Kidney (tissue), 13 donors: ENCODE measurements at regions not wholly inside any gene's neighbourhood (a gene's known extent, or its start where the extent isn't known, plus 50 kb on each side); places are given as distances from the start of the nearest gene placed in this dataset.

Experiments used
- DNase-seq, 5 donors: peaks; one replicate each; pipeline ENCODE4 v3.0.0-alpha.2; 2013 to 2020
- FAIRE-seq: peaks from 2 replicates; lab custom pipeline; 2012; peaks lifted over from hg19 to GRCh38; lab: Jason Lieb, UNC
- H3K27ac ChIP-seq, 2 donors: one replicate each; pipeline ENCODE4 v1.7.0; 2013; ENCODE audit warnings: low read depth in 2 of 2, low read length in 2 of 2, inconsistent platforms in 1 of 2
- H3K27me3 ChIP-seq: one replicate; pipeline ENCODE4 v1.7.1; 2013; ENCODE audit warnings: low read length, inconsistent platforms; ENCODE audit not compliant: control insufficient read depth, insufficient read depth
- H3K36me3 ChIP-seq, 3 donors: one replicate each; pipeline versions ENCODE4 v1.7.0 to v1.7.1; 2013; ENCODE audit warnings: low read length in 3 of 3, control low read depth in 1 of 3, inconsistent platforms in 1 of 3; ENCODE audit not compliant: insufficient read depth in 3 of 3, control insufficient read depth in 2 of 3
- H3K4me1 ChIP-seq, 3 donors: one replicate each; pipeline versions ENCODE4 v1.7.0 to v1.7.1; 2013; ENCODE audit warnings: low read length in 3 of 3, inconsistent platforms in 1 of 3, low read depth in 1 of 3; ENCODE audit not compliant: control insufficient read depth in 2 of 3, insufficient read depth in 2 of 3
- H3K4me3 ChIP-seq, 3 donors: one replicate each; pipeline versions ENCODE4 v1.7.0 to v1.8.1; 2013; ENCODE audit warnings: low read length in 3 of 3, control low read depth in 1 of 3, inconsistent platforms in 1 of 3
- H3K9ac ChIP-seq, 3 donors: one replicate each; pipeline versions ENCODE4 v1.7.0 to v1.7.1; 2013; ENCODE audit warnings: low read length in 3 of 3, control low read depth in 1 of 3, inconsistent platforms in 1 of 3
- H3K9me3 ChIP-seq, 3 donors: one replicate each; pipeline versions ENCODE4 v1.7.0 to v1.7.1; 2013; ENCODE audit warnings: low read length in 3 of 3, control low read depth in 1 of 3, inconsistent platforms in 1 of 3; ENCODE audit not compliant: control insufficient read depth in 2 of 3, insufficient read depth in 1 of 3
- intact Hi-C: fragments of 100-400 bp; cut with DNase I; formaldehyde crosslinking; loops from one replicate; pipeline ENCODE4 v1.11.1; 2022
- TF ChIP-seq, protein P1 (sequence below): IDR thresholded peaks from 3 replicates; pipeline ENCODE4 v1.5.1; 2012; ENCODE audit warnings: mild to moderate bottlenecking, moderate library complexity, borderline replicate concordance; ENCODE audit not compliant: insufficient read depth; ENCODE audit errors: extremely low read depth
- donor health status: control.
- donor health status: control.
- donor health status: control.
- donor health status: control.
- donor health status: control.
- donor health status: DM: yes; HTN: yes; CAD: no.
- donor health status: Normal renal cell carcinoma (clear cell type).

DNA sequence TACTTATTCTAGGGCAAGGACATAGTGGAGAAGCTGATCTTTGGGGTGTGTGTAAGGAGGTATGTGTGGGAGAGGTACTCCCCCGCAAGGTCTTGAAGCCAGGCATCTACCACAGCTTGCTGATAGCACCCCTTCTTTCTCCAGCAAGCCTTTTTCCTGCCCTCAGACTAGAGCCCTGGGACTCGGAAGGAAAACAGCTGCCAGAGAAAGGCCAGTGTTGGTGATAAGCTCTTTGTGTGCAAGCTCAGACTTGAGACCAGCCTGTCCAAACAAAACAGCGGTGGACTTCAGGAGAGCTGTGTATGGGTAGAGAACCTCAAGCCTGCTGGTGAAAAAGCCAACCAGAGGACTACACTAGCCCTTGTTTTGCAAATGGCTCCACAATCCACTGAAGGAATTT, 1028.6 kb downstream of the MCTP2 start:
- peak overlapping the region in 1 of 2 donors; percentile 76 for H3K27ac ChIP-seq

GRCh38 chr15:95260856-95261255, 1029.5 kb downstream of the MCTP2 start:
- intact Hi-C loops = no loop called here
- FAIRE-seq = no peak
- no peak for DNase-seq
- Histone ChIP-seq H3K36me3 (no peaks in the 10 kb centered on the region), H3K4me3 (no peak overlapping the region), H3K9ac (no peak overlapping the region), H3K9me3 (no peaks in the 10 kb centered on the region), H3K4me1 (peaks cover 0 to 5% (median 5%) of the 10 kb centered on the region in 3 donors), H3K27ac (no peak overlapping the region), H3K27me3 (no peaks in the 10 kb centered on the region)
- TF ChIP-seq, protein P1, sequence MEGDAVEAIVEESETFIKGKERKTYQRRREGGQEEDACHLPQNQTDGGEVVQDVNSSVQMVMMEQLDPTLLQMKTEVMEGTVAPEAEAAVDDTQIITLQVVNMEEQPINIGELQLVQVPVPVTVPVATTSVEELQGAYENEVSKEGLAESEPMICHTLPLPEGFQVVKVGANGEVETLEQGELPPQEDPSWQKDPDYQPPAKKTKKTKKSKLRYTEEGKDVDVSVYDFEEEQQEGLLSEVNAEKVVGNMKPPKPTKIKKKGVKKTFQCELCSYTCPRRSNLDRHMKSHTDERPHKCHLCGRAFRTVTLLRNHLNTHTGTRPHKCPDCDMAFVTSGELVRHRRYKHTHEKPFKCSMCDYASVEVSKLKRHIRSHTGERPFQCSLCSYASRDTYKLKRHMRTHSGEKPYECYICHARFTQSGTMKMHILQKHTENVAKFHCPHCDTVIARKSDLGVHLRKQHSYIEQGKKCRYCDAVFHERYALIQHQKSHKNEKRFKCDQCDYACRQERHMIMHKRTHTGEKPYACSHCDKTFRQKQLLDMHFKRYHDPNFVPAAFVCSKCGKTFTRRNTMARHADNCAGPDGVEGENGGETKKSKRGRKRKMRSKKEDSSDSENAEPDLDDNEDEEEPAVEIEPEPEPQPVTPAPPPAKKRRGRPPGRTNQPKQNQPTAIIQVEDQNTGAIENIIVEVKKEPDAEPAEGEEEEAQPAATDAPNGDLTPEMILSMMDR = no peak

More for the DNA sequence above, 1028.6 kb downstream of the MCTP2 start:
- Histone ChIP-seq H3K9ac (no peak overlapping the region), H3K4me3 (no peak overlapping the region), H3K27me3 (no peaks in the 10 kb centered on the region), H3K4me1 (peaks cover 0 to 5% (median 5%) of the 10 kb centered on the region in 3 donors), H3K36me3 (no peaks in the 10 kb centered on the region), H3K9me3 (no peaks in the 10 kb centered on the region)
- DNase-seq (peak in 4 of 5 donors; percentile 53 to 87 (median 64)), FAIRE-seq (no peak)
- intact Hi-C loops = loop anchor here (10.0 kb wide), 1 partner anchor 895 kb away; no protein-coding TSS in a partner anchor
- TF ChIP-seq, protein P1 = no peak

DNA sequence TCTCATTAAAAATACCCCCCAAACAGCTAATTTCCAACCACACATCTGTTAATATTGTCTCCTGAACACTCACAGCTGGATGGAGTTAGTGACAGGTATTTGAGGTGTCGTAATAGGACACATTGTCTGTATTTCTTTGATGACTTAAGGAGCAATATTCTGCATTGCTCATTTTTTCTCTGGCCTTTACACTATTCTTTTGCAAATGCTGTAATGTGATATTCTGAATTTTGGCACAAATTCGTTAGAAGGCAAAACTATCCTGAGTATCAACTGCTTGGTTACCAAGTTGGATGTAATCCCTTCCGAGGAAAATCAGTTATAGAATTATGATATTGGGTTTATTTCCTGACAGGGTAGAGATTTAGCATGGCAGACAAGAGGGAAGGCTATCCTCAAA, 1030.2 kb downstream of the MCTP2 start:
- no peak for FAIRE-seq
- peaks cover 0 to 5% (median 5%) of the 10 kb centered on the region in 3 donors for H3K4me1 ChIP-seq

More for the DNA sequence above, 1030.2 kb downstream of the MCTP2 start:
- Histone ChIP-seq H3K27me3 (no peaks in the 10 kb centered on the region), H3K9me3 (no peaks in the 10 kb centered on the region), H3K27ac (peak overlapping the region in 1 of 2 donors; percentile 43), H3K36me3 (no peaks in the 10 kb centered on the region), H3K4me3 (no peak overlapping the region), H3K9ac (no peak overlapping the region)
- TF ChIP-seq, protein P1 = no peak
- intact Hi-C loops = no loop called here
- DNase-seq = no peak
